Hepatocyte (in vitro differentiated cells): ENCODE measurements at regions not wholly inside any gene's neighbourhood (a gene's known extent, or its start where the extent isn't known, plus 50 kb on each side); places are given as distances from the start of the nearest gene placed in this dataset.

Source experiments
- CTCF ChIP-seq: fragments of 200-600 bp; sonication (generic); IDR thresholded peaks from 2 replicates; pipeline ENCODE4 v1.5.1; 2016; ENCODE audit warnings: antibody characterized with exemption, mild to moderate bottlenecking; ENCODE audit not compliant: poor library complexity
- EZH2 ChIP-seq: fragments of 200-600 bp; sonication (generic); IDR thresholded peaks from 2 replicates; pipeline ENCODE4 v1.6.1; 2016; ENCODE audit warnings: antibody characterized with exemption, mild to moderate bottlenecking, borderline replicate concordance
- EZH2phosphoT487 ChIP-seq: fragments of 200-600 bp; sonication (generic); IDR thresholded peaks from one replicate; pipeline ENCODE4 v1.6.1; 2018; ENCODE audit warnings: antibody characterized with exemption, mild to moderate bottlenecking, low read depth, moderate library complexity; ENCODE audit not compliant: unreplicated experiment, severe bottlenecking

GRCh38 chr4:184568770-184569169, 80.5 kb downstream of the CASP3 start:
- TF ChIP-seq EZH2phosphoT487 (no peak), CTCF (no peak), EZH2 (no peak)
